HEK293T (cell line): ENCODE measurements at regions not wholly inside any gene's neighbourhood (a gene's known extent, or its start where the extent isn't known, plus 50 kb on each side); places are given as distances from the start of the nearest gene placed in this dataset.

Experiments
- ARNT ChIP-seq: fragments of 450-650 bp; IDR thresholded peaks from 2 replicates; pipeline ENCODE4 v1.6.1; 2017; ENCODE audit warnings: mild to moderate bottlenecking
- BHLHE40 ChIP-seq: fragments of 450-650 bp; IDR thresholded peaks from 2 replicates; pipeline ENCODE4 v1.6.1; 2016; ENCODE audit warnings: mild to moderate bottlenecking, moderate library complexity, borderline replicate concordance
- FOXM1 ChIP-seq: fragments of 450-650 bp; IDR thresholded peaks from 2 replicates; pipeline ENCODE4 v1.6.1; 2017; ENCODE audit warnings: mild to moderate bottlenecking, borderline replicate concordance
- L3MBTL2 ChIP-seq: fragments of 450-650 bp; conservative IDR thresholded peaks from 2 replicates; pipeline ENCODE4 v1.6.1; 2016; ENCODE audit warnings: mild to moderate bottlenecking
- TARDBP ChIP-seq: fragments of 450-650 bp; IDR thresholded peaks from 2 replicates; pipeline ENCODE4 v1.6.1; 2016

DNA sequence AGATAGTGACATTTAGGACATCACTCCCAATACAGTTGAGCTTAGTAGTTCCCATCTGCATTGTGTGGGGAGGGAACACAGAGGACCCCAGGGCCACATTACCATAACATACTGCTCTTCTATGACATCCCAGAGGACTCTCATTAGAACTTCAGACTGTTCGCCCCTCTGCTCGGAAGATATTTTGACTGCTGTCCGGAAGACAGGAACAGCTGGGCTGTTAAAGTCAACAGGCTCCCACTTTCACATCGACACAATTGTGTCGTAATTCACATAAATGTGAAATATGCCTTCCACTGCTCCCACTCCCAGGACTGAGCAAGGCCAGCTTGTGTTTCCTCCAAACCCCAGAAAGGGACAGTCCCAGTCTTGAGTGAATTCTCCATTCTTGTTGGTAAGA is 158.4 kb downstream of the SEC16B start:
- TF ChIP-seq BHLHE40 (no peak), FOXM1 (no peak), ARNT (no peak), L3MBTL2 (no peak), TARDBP (no peak)
